NK-92 treated with Interleukin-12 subunit alpha and Interleukin-12 subunit beta, amount 100 ng/mL, for 24 hours (cell line): ENCODE measurements at regions not wholly inside any gene's neighbourhood (a gene's known extent, or its start where the extent isn't known, plus 50 kb on each side); places are given as distances from the start of the nearest gene placed in this dataset.

Experiments used
- DNase-seq: peaks from one replicate; lab custom pipeline; 2025; lab: John Stamatoyannopoulos, UW

- no peak for DNase-seq
Measured at GRCh38 chr9:109913461-109913810, 133.4 kb downstream of the PALM2AKAP2 start.

DNA sequence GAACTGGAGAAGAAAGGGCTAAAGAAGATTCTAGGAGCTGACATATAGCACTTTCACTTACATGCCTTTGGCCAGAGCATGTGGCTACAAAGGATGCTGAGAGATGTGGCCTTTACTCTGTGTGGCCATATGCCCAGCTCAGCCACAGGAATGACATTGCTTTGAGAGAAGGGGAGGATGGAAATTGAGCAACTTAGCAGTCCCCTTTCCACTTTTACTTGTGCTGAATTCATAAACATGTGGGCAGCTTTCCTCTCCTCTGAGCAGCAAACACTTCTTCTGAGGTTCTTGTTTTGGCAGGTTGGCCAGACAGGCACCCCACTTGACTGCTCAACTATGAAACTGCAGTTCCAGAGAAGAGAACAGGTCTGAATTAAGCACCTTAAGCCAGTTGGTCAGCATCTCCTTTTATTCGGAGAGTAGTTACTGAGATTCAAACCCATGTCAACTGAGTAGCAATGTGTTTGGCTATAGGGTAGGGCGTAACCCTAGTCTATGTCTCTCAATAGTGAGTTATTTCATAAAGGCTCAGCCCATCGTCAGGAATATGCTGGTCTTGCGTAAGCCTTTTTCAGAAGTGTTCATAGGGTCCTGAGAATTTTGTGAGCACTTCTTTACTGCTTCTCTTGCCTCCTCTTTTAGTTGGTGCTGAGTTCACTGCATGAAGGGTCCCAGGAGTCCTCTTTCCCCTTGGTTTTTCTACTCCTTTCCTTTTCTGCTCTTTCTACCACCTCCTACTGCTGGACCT is 134.5 kb downstream of the PALM2AKAP2 start:
- no peak for DNase-seq

- no peak for DNase-seq
Measured at GRCh38 chr9:109916316-109916715, 136.3 kb downstream of the PALM2AKAP2 start.

DNA sequence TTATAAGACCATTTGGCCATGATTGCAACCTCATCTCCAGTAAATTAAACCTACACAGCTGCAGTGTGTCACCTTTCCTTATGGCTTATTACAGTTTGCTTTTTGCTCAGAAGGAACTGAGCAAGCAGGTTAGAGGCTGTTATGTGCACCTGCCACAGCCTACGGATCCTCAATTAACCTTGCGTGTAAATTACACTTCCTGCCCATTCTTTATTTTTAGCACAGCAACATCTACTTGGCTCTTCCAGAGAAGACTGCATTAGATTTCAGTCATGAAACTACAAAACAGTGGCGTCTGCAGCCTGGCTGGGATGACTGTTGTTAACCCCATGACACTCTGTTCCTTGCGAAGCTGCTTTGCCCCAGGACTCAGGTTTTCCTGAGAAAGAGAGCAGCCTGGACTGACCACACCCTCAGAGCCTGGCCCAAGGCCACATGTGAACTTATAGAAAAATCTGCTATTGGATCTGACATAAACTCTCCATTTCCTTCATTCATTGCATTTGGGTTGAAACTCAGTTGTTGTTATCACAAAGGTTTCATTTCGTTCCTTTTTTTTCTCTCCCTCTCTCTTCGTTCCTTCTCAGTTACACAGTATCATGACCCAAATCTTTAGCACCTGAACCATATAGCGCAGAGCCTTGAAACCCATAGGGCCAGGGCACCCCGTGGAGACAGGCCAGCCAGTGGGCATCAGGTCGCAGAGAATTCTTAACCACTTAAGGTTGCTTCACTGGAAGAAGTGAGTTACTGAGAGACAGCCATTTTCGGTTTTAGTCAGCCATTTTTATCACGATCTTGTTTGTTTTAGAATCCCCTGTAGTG is 138.6 kb downstream of the PALM2AKAP2 start:
- DNase-seq, result no peak

DNA sequence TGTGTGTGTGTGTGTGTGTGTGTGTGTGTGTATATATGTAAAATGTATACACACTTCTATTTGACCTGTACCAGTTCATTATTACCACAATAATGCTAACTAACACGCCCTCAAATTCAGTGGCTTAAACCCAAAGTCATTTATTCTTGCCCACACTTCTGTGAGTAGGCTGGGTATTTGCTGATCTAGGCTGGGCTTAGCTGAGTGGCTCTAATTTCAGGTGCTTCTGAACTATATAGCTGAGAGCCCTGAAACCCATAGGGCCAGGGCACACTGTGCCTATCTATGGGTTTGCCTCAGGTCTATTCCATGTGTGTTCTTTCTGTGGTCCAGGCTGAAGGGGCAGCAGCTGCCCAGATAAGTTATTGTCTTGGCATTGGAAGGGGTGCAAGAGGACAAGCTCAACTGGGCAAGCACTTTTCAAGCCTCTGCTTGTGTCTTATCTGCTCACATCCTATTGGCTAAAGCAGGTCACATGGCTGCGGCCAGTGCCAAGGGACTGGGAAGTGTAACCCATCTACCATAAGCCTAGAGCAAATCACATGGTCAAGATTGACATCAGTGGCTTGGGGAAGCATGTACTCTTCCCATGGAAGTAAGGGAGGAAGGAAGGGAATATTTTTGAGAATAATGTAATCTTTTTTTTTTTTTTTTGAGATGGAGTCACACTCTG is 139.9 kb downstream of the PALM2AKAP2 start:
- DNase-seq, result no peak

- DNase-seq, result no peak
Measured at GRCh38 chr9:109922617-109923470, 142.8 kb downstream of the PALM2AKAP2 start.

- no peak for DNase-seq
Measured at GRCh38 chr9:109923471-109923760, 143.4 kb downstream of the PALM2AKAP2 start.

GRCh38 chr9:109923806-109924205 is 143.8 kb downstream of the PALM2AKAP2 start:
- no peak for DNase-seq

GRCh38 chr9:109925799-109926198 is 145.8 kb downstream of the PALM2AKAP2 start:
- DNase-seq, result no peak

GRCh38 chr9:109926421-109926869 is 146.4 kb downstream of the PALM2AKAP2 start:
- no peak for DNase-seq

- DNase-seq, result no peak
Measured at GRCh38 chr9:109931623-109932022, 151.6 kb downstream of the PALM2AKAP2 start.

DNA sequence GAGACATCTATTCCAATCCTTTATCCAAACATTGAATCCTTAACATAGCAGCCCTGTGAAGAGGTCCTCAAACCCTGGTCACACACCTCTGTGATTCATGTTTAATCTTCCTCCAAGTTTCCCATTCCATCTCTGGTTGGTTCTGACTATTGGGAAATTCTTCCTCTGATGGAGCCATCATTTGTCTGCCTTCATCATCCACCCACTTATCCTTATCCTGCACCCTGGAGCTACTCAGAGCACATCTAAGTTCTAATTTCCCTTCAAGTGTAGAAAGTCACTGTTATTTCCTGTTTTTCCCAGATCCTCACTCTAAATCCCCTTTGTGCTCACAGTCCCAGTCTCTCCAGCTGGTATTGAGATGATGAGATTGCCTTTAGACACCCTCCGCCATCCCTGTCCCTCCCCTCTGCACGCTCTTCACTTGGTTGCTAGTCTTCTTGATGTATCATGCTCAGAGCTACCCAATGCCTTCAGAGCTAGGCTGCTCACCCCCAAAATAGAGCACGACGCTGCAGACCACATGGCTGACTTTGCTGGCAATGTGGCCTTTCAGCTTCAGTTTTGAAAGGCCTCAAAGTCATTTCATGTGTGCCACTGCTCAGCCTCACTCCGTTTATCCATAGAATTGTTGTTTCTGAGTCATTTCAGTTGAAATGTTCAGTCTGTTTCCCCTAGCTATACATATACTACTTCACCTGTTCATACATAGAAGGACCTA is 154.3 kb downstream of the PALM2AKAP2 start:
- no peak for DNase-seq

GRCh38 chr9:109934857-109935215 is 154.8 kb downstream of the PALM2AKAP2 start:
- DNase-seq, result no peak

GRCh38 chr9:109935406-109936087 is 155.5 kb downstream of the PALM2AKAP2 start:
- DNase-seq, result no peak

DNA sequence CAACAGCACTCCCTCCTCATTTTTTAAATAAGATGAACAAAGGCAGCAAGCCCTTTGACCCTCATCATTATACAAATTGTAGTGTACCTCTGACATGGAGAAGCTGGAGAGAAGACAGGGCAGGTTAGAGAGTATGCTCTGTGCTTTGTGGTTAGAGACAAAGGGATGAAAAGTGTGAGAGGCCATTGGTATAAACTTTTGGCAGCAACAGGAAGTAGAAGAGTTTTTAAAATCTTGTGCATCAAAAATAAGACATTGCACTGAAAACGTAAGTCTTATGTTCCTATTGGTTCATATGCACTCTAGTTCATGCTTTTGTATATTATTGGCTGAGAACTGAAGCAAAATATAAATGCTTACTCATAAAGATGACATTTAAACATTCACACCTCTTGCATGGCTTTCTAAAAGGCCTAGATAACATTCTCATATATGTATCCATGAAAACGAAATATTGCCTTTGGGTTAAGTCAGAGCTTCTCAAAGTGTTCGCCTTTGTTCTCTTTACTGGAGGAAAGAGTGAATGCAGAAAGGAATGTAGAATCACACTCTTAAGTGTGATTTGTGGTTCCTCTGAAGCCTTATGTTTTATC is 158.0 kb downstream of the PALM2AKAP2 start:
- DNase-seq, result no peak

- no peak for DNase-seq
Measured at GRCh38 chr9:109939698-109940342, 159.8 kb downstream of the PALM2AKAP2 start.

GRCh38 chr9:109940561-109940960 is 160.6 kb downstream of the PALM2AKAP2 start:
- DNase-seq, result no peak

DNA sequence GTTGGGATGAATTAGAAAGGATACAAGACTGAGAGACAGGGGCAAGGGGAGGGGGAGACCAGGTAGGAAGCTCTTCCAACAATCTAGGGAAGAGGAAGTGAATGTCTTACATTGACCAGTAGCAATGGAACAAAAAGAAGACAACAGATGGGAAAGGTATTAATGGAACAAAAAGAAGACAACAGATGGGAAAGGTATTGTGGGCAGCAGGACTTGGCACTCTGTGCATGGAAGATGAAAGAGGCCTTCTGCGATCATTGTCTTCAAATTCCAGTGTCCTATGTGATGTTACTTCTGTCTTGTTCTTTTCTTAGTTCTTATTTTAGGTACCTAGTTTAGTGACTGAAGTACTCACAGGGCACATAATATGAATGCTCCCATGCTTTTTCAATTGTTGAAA is 161.8 kb downstream of the PALM2AKAP2 start:
- no peak for DNase-seq

DNA sequence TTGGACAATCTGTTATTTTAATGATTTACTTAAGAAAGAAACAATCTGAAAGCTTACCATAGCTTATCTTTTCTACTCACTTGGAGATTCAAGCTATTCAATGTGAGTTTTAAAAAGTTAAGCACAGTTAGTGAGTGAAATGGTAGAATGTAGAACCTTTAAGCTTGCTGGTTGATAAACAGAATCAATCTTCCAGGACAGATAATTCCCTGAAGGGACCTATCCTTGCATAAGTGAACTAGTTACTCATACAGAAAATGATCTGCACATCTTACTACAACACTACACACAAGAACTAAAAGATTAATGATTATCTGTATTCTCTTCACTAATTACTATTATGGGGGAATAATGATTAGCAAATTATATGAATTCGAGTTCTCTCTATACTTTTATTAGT is 165.6 kb downstream of the PALM2AKAP2 start:
- DNase-seq, result no peak

- no peak for DNase-seq
Measured at GRCh38 chr9:109948453-109948852, 168.5 kb downstream of the PALM2AKAP2 start.
